D721Med (cell line): ENCODE measurements at regions not wholly inside any gene's neighbourhood (a gene's known extent, or its start where the extent isn't known, plus 50 kb on each side); places are given as distances from the start of the nearest gene placed in this dataset.

Experiments used
- DNase-seq: peaks from one replicate; pipeline ENCODE4 v3.0.0; 2011; ENCODE audit warnings: low spot score; ENCODE audit not compliant: insufficient read length
- FAIRE-seq: peaks from 2 replicates; lab custom pipeline; 2011; peaks lifted over from hg19 to GRCh38; lab: Jason Lieb, UNC
- TF ChIP-seq, protein P1 (sequence below): IDR thresholded peaks from 2 replicates; pipeline ENCODE4 v1.5.1; 2012; ENCODE audit warnings: mild to moderate bottlenecking, control low read depth; ENCODE audit not compliant: insufficient read depth; ENCODE audit errors: missing control alignments

DNA sequence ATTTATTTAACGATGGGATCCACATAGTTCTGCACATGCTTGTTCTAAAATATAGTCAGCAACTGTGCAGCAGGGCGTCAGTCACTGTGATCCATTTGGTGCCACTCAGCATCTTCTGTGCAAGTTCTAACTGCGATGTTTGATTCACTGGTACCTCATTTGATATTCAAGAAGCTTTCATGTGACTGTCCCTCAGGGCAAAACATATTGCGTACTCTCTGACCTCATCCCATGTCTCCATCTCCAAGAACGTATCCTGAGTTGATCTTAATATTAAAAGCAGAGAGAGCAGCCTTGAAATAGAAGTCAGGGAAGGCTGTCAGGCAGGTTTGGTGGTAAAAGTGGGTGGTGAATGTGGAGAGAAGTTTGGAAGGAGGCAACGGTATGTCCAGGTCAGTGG lies 116.5 kb upstream of the ATP10B start:
- TF ChIP-seq, protein P1, sequence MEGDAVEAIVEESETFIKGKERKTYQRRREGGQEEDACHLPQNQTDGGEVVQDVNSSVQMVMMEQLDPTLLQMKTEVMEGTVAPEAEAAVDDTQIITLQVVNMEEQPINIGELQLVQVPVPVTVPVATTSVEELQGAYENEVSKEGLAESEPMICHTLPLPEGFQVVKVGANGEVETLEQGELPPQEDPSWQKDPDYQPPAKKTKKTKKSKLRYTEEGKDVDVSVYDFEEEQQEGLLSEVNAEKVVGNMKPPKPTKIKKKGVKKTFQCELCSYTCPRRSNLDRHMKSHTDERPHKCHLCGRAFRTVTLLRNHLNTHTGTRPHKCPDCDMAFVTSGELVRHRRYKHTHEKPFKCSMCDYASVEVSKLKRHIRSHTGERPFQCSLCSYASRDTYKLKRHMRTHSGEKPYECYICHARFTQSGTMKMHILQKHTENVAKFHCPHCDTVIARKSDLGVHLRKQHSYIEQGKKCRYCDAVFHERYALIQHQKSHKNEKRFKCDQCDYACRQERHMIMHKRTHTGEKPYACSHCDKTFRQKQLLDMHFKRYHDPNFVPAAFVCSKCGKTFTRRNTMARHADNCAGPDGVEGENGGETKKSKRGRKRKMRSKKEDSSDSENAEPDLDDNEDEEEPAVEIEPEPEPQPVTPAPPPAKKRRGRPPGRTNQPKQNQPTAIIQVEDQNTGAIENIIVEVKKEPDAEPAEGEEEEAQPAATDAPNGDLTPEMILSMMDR = no peak
- FAIRE-seq (no peak), DNase-seq (no peak)

DNA sequence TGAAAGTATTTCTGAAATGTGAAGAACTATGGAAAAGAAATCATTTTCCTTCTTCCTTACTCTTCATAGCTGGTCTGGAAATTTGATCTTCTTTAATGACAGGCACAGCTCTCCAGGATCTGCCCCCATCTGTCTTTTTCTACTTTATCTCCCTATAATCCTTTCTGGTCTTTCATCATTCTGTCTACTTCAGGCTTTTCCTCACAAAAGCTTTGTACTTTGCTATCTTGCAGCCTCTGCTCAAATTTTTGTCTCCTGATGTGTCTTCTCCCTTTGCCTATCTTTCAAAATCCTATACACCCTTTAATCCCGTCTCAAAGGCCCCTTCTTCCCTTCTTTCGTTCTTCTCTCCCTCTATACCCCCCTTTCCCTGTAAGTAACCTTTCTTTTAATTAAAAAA lies 114.9 kb upstream of the ATP10B start:
- FAIRE-seq (peak; percentile 85), DNase-seq (no peak)
- TF ChIP-seq, protein P1 = no peak

DNA sequence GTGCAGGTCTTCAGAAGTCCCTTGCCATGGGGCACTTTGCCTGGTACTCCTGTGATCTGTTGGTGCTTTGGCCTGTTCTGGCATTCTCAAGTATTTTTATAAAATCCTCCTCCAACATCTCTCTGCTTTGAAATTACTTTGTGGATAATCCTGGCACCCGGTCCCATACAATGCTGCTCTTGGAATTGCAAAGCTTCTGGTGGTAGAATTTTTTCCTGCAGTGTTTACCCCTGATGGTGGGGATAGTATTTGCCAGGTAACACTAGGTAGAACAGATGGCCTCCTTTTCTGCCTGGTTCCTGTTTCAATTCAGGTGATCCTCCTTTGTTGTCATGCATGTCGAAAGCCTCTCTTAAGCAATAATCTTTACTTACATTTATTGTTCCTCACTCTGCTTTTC lies 109.8 kb upstream of the ATP10B start:
- DNase-seq (no peak), FAIRE-seq (no peak)
- TF ChIP-seq, protein P1 = no peak

DNA sequence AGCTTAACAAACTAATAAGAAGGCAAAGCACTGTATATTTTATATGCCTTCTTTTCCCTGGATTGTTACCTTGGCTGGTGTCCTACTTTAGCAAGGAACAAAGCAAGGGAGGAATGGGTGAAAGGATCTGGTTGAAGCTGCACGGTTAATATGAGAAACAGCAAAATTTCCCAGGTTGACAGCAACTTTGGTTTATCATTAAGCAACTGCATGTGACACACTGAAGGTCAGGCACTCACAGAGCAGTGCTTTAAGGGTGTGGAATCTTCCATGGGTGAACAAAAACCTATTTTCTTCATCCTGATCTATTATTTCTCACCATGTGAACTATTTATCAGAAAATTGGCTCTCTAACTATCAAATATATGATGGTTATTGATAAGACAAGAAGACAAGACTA lies 109.0 kb upstream of the ATP10B start:
- DNase-seq = no peak
- FAIRE-seq = no peak
- TF ChIP-seq, protein P1 = no peak

DNA sequence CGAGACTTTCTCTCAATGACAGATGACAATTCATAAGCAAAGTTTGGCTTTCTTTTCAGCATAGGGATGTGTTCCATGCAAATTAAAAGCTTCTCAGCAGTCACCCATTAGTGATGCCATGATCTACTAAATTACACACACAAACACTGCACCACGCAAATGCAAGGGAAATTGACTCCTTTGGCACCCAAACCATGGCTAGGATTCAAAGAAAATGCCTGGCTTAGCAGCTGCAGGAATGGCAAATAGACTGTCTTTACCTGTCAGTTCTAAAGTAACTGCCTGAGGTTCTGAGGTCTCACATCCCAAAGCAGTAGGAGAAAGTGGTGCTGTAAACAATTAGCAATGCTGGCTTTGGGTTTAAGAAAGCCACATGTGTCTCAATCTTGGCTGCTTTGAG lies 108.6 kb upstream of the ATP10B start:
- no peak for DNase-seq
- TF ChIP-seq, protein P1 = no peak
- FAIRE-seq = no peak

DNA sequence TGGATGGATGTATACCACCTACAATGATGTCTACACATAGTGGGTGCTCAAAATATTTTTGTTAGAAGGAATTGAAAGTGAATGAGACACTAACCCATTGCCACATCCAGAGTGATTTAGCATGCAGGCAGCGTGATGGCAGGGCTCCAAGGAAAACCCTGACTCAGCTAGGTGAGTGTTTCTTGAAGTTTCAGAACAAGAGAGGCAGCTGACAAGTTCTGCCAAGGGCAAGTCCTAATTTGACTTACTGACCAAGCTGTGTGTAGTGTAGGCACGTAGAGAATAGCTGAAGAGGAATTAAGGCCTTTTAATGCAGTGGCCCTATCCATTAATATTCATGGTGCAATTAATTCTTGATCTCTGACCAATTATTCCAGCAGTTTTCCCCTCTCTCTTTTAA lies 107.8 kb upstream of the ATP10B start:
- TF ChIP-seq, protein P1 = no peak
- FAIRE-seq (no peak), DNase-seq (no peak)

DNA sequence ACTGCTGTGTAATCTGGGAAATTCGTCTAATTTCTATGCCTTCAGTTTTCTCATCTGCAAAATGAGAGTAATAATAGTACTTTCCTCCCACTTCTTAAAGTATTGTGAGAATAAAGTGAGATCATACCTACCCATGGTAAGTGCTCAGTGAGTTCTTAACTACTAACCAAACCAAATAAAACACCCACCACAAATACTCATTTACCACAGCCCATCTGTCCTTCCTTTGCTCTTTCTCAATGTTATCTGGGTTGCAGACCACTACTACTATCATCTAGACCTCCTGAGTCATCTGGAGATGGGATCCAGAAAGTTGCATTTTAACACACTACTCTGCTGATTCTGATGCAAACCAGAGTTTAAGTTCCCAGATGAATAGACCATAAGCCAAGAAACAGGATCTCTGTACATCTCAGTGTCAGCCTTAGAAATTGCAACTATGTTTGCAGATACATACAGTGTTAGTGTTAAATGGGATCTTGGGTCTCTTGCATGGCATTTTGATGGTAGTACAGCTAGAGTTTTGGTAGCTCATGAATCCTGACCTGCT lies 105.4 kb upstream of the ATP10B start:
- DNase-seq = no peak
- TF ChIP-seq, protein P1 = no peak
- FAIRE-seq = no peak
